Neural cell (in vitro differentiated cells): ENCODE measurements at regions not wholly inside any gene's neighbourhood (a gene's known extent, or its start where the extent isn't known, plus 50 kb on each side); places are given as distances from the start of the nearest gene placed in this dataset.

Experiments
- H2AFZ ChIP-seq: fragments of 200-600, 300-800 bp; sonication (generic), shearing (Covaris generic); 2 replicates; pipeline ENCODE4 v1.6.0; 2014; ENCODE audit warnings: low read depth, mild to moderate bottlenecking, antibody characterized with exemption, low read length, moderate library complexity
- H3F3A ChIP-seq: fragments of 200-600 bp; shearing (Covaris generic); 2 replicates; pipeline ENCODE4 v1.6.1; 2016; ENCODE audit warnings: mild to moderate bottlenecking, moderate library complexity, mixed read lengths, antibody characterized with exemption, low read length; ENCODE audit not compliant: insufficient read depth, poor library complexity, severe bottlenecking
- H3K27ac ChIP-seq: fragments of 200-600, 300-800 bp; sonication (generic), shearing (Covaris generic); 2 replicates; pipeline ENCODE4 v1.5.1; 2014; ENCODE audit warnings: mild to moderate bottlenecking, low read length, moderate library complexity
- H3K27me3 ChIP-seq: fragments of 300-800, 200-600 bp; sonication (generic), shearing (Covaris generic); 2 replicates; pipeline ENCODE4 v1.6.0; 2014; ENCODE audit warnings: mild to moderate bottlenecking, low read depth, low read length, moderate library complexity; ENCODE audit not compliant: insufficient read depth
- H3K36me3 ChIP-seq: fragments of 300-800, 200-600 bp; sonication (generic), shearing (Covaris generic); 2 replicates; pipeline ENCODE4 v1.5.1; 2014; ENCODE audit warnings: mild to moderate bottlenecking, antibody characterized with exemption, low read length, moderate library complexity; ENCODE audit not compliant: insufficient read depth
- H3K4me2 ChIP-seq: fragments of 300-800, 200-600 bp; sonication (generic), shearing (Covaris generic); 2 replicates; pipeline ENCODE4 v1.6.0; 2014; ENCODE audit warnings: mild to moderate bottlenecking, low read length
- H3K4me3 ChIP-seq: fragments of 300-800, 200-600 bp; sonication (generic), shearing (Covaris generic); 2 replicates; pipeline ENCODE4 v1.5.1; 2014; ENCODE audit warnings: mild to moderate bottlenecking, low read length, moderate library complexity
- H3K79me2 ChIP-seq: fragments of 200-600 bp; shearing (Covaris generic); replicated peaks from 2 replicates; pipeline ENCODE4 v1.6.0; 2014; ENCODE audit warnings: mild to moderate bottlenecking, low read length, moderate library complexity; ENCODE audit not compliant: insufficient read depth
- H3K9ac ChIP-seq: fragments of 300-800, 200-600 bp; sonication (generic), shearing (Covaris generic); 2 replicates; pipeline ENCODE4 v1.6.1; 2016; ENCODE audit warnings: mild to moderate bottlenecking, low read length, mixed read lengths
- H3K9me2 ChIP-seq: fragments of 200-600 bp; shearing (Covaris generic); 2 replicates; pipeline ENCODE4 v1.6.1; 2016; ENCODE audit warnings: mild to moderate bottlenecking, low read length, mixed read lengths; ENCODE audit not compliant: insufficient read depth
- H3K9me3 ChIP-seq: fragments of 200-600, 300-800 bp; sonication (generic), shearing (Covaris generic); 2 replicates; pipeline ENCODE4 v1.6.1; 2016; ENCODE audit warnings: mild to moderate bottlenecking, mixed run types, low read length, moderate library complexity, mixed read lengths
- H4K20me1 ChIP-seq: fragments of 200-600 bp; shearing (Covaris generic); 2 replicates; pipeline ENCODE4 v1.6.1; 2016; ENCODE audit warnings: mild to moderate bottlenecking, mixed run types; ENCODE audit not compliant: insufficient read depth
- CTCF ChIP-seq: fragments of 450-650 bp; IDR thresholded peaks from 2 replicates; pipeline ENCODE4 v1.5.1; 2014; ENCODE audit warnings: antibody characterized with exemption, mild to moderate bottlenecking, moderate library complexity; ENCODE audit not compliant: poor library complexity, severe bottlenecking
- EP300 ChIP-seq: fragments of 450-650 bp; conservative IDR thresholded peaks from 2 replicates; pipeline ENCODE4 v1.6.1; 2014; ENCODE audit warnings: antibody characterized with exemption, mild to moderate bottlenecking, moderate library complexity; ENCODE audit not compliant: poor library complexity, severe bottlenecking
- EZH2 ChIP-seq: fragments of 200-600, 300-800 bp; shearing (Covaris generic), sonication (generic); IDR thresholded peaks from 2 replicates; pipeline ENCODE4 v1.6.1; 2014; ENCODE audit warnings: antibody characterized with exemption, low read length, borderline replicate concordance, mild to moderate bottlenecking; ENCODE audit not compliant: insufficient read depth, poor library complexity, severe bottlenecking
- MXI1 ChIP-seq: fragments of 450-650 bp; conservative IDR thresholded peaks from 2 replicates; pipeline ENCODE4 v1.6.1; 2014; ENCODE audit warnings: antibody characterized with exemption, mild to moderate bottlenecking; ENCODE audit not compliant: poor library complexity, severe bottlenecking
- POLR2AphosphoS5 ChIP-seq: IDR thresholded peaks from 2 replicates; pipeline ENCODE4 v1.6.1; 2012
- RAD21 ChIP-seq: fragments of 450-650 bp; conservative IDR thresholded peaks from 2 replicates; pipeline ENCODE4 v1.6.1; 2014; ENCODE audit warnings: antibody characterized with exemption, mild to moderate bottlenecking, moderate library complexity
- SMC3 ChIP-seq: fragments of 450-650 bp; conservative IDR thresholded peaks from 2 replicates; pipeline ENCODE4 v1.6.1; 2014; ENCODE audit warnings: antibody characterized with exemption, mild to moderate bottlenecking, moderate library complexity; ENCODE audit not compliant: poor library complexity
- TAF1 ChIP-seq: IDR thresholded peaks from 2 replicates; pipeline ENCODE4 v1.6.1; 2012; ENCODE audit warnings: low read depth
- TF ChIP-seq, protein P1 (sequence below): IDR thresholded peaks from 2 replicates; pipeline ENCODE4 v1.6.1; 2012; ENCODE audit warnings: borderline replicate concordance

DNA sequence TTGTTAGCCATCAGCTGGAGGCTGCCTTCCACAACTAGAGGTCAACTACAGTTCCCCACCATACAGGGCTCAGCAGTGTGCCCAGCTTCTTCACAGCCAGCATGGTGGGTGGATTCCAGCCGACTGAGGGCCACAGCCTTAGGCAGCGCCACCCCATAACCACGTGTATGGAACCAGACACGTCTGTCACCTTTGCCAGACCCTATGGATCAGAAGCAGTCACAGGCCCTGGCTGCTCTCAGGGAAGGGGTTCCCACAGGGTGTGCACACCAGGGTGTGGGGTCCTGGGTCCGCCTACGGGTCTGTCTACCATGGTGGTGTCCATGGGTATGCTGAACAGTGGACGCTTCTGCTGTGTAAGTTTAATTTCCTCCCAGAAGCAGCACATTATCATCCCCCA, 265.0 kb upstream of the FOXF1 start:
- Histone ChIP-seq H4K20me1 (no peaks in the 10 kb centered on the region), H3K9me2 (no peaks in the 10 kb centered on the region), H3K36me3 (no peaks in the 10 kb centered on the region), H3K79me2 (no peaks in the 10 kb centered on the region), H3K4me2 (no peak overlapping the region), H3K9ac (no peak overlapping the region), H3K27me3 (no peaks in the 10 kb centered on the region), H3K9me3 (no peaks in the 10 kb centered on the region), H3K4me3 (no peak overlapping the region), H2AFZ (no peak overlapping the region), H3K27ac (no peak overlapping the region), H3F3A (no peaks in the 10 kb centered on the region)
- TF ChIP-seq, protein P1, sequence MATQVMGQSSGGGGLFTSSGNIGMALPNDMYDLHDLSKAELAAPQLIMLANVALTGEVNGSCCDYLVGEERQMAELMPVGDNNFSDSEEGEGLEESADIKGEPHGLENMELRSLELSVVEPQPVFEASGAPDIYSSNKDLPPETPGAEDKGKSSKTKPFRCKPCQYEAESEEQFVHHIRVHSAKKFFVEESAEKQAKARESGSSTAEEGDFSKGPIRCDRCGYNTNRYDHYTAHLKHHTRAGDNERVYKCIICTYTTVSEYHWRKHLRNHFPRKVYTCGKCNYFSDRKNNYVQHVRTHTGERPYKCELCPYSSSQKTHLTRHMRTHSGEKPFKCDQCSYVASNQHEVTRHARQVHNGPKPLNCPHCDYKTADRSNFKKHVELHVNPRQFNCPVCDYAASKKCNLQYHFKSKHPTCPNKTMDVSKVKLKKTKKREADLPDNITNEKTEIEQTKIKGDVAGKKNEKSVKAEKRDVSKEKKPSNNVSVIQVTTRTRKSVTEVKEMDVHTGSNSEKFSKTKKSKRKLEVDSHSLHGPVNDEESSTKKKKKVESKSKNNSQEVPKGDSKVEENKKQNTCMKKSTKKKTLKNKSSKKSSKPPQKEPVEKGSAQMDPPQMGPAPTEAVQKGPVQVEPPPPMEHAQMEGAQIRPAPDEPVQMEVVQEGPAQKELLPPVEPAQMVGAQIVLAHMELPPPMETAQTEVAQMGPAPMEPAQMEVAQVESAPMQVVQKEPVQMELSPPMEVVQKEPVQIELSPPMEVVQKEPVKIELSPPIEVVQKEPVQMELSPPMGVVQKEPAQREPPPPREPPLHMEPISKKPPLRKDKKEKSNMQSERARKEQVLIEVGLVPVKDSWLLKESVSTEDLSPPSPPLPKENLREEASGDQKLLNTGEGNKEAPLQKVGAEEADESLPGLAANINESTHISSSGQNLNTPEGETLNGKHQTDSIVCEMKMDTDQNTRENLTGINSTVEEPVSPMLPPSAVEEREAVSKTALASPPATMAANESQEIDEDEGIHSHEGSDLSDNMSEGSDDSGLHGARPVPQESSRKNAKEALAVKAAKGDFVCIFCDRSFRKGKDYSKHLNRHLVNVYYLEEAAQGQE = no peak
- TF ChIP-seq RAD21 = no peak
- TF ChIP-seq EP300 = no peak
- TF ChIP-seq POLR2AphosphoS5 = no peak
- no peak for TF ChIP-seq TAF1

DNA sequence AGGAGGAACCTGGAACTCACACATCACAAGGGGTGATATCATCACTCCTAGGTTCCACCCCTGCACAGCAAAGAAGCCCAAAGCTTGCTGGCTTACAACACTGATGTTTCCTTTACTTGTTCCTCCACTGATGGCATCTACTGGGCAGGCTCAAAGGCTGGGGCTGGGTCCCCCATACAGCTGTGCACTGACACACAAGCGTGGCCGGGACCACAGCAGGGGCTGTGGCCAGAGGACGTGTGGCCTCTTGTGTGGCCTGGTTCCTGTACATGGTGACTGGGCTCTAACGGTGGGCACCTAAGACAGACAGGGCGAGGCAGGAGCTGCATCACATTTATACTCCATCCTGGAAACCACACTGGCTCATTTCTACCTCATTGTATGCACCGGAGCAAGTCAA, 264.4 kb upstream of the FOXF1 start:
- Histone ChIP-seq H3K27me3 (no peaks in the 10 kb centered on the region), H3K9me3 (no peaks in the 10 kb centered on the region), H3K4me2 (no peak overlapping the region), H2AFZ (no peak overlapping the region), H3K4me3 (no peak overlapping the region), H3K79me2 (no peaks in the 10 kb centered on the region), H3K9ac (no peak overlapping the region), H4K20me1 (no peaks in the 10 kb centered on the region), H3K9me2 (no peaks in the 10 kb centered on the region), H3K36me3 (no peaks in the 10 kb centered on the region), H3F3A (no peaks in the 10 kb centered on the region), H3K27ac (no peak overlapping the region)
- TF ChIP-seq SMC3 (no peak), EZH2 (no peak), CTCF (no peak), RAD21 (no peak), EP300 (no peak), TAF1 (no peak), POLR2AphosphoS5 (no peak), MXI1 (no peak)
- TF ChIP-seq, protein P1 = no peak
